ENCODE measurements at regions not wholly inside any gene's neighbourhood (a gene's known extent, or its start where the extent isn't known, plus 50 kb on each side); places are given as distances from the start of the nearest gene placed in this dataset.
"Not testable (repeated sequence)": the region's sequence is repeated elsewhere in the genome, so short reads cannot be mapped to it uniquely, and the experiment has no call there.

- intact Hi-C loops (cut with DNase I; ENCODE audit: low total_unique reads) = no loop called here
- no peak for TF ChIP-seq CTCF (IDR thresholded peaks at IDR 0.05)
- Histone ChIP-seq H3K9me3 (no peaks in the 10 kb centered on the region), H3K4me1 (peaks cover 0 to 27% (median 2%) of the 10 kb centered on the region in 4 donors), H3K4me3 (no peak overlapping the region), H3K36me3 (no peaks in the 10 kb centered on the region), H3K27me3 (no peaks in the 10 kb centered on the region), H3K27ac (no peak overlapping the region)
- DNase-seq = no peak
Measured at GRCh38 chr4:52202931-52203330, 151.8 kb downstream of the SPATA18 start.

- no peaks in the 10 kb centered on the region for H3K36me3 ChIP-seq
- intact Hi-C loops (cut with DNase I; ENCODE audit: low total_unique reads) = no loop called here
- no peak overlapping the region for H3K27ac ChIP-seq
- no peak overlapping the region for H3K4me3 ChIP-seq
- H3K9me3 ChIP-seq = no peaks in the 10 kb centered on the region
- peaks cover 0 to 27% (median 2%) of the 10 kb centered on the region in 4 donors for H3K4me1 ChIP-seq
- H3K27me3 ChIP-seq = no peaks in the 10 kb centered on the region
- no peak for TF ChIP-seq CTCF (IDR thresholded peaks at IDR 0.05)
- DNase-seq = no peak
Measured at GRCh38 chr4:52203351-52203750, 152.2 kb downstream of the SPATA18 start.

DNA sequence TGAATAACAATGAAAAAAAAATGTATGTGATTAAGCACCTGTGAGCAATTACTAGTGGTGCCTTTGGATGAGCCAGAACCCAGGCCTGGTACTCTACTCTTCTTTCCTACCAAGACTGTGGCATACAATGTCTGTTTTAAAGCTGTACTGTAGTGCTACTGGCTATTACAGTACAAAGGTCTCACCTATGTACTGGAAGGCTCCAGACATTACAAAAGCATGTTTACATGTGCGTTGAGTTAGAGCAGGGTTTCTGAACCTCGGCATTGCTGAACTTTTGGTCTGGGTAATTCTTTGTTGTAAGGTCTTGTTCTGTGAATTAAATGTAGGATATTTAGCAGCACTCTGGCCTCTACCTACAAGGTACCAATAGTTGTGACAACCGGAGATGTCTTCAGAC lies 153.8 kb downstream of the SPATA18 start:
- H3K27me3 ChIP-seq = no peaks in the 10 kb centered on the region
- TF ChIP-seq CTCF (IDR thresholded peaks at IDR 0.05) = no peak
- no peak overlapping the region for H3K27ac ChIP-seq
- H3K9me3 ChIP-seq = no peaks in the 10 kb centered on the region
- no peak overlapping the region for H3K4me3 ChIP-seq
- intact Hi-C loops (cut with DNase I; ENCODE audit: low total_unique reads) = no loop called here
- DNase-seq = no peak
- peaks cover 0 to 22% (median 2%) of the 10 kb centered on the region in 4 donors for H3K4me1 ChIP-seq
- H3K36me3 ChIP-seq = no peaks in the 10 kb centered on the region

DNA sequence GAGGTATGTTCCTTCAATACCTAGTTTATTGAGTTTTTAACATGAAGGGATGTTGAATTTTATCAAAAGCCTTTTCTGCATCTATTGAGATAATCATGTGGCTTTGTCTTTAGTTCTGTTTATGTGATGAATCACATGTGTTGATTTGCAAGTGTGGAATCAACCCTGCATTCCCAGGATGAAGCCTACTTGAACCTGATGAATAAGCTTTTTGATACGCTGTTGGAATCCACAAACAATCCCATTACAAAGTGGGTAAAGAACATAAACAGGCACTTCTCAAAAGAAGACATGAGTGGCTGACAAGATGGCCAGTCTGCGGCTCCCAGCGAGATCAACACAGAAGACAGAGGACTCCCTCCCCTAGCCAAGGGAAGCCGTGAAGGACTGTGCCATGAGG lies 156.0 kb downstream of the SPATA18 start:
- H3K36me3 ChIP-seq; H3K27ac ChIP-seq; intact Hi-C loops (cut with DNase I; ENCODE audit: low total_unique reads); H3K27me3 ChIP-seq; H3K4me3 ChIP-seq; H3K9me3 ChIP-seq; DNase-seq: not testable (repeated sequence)
- peaks cover 0 to 13% (median 0%) of the 10 kb centered on the region in 4 donors for H3K4me1 ChIP-seq

DNA sequence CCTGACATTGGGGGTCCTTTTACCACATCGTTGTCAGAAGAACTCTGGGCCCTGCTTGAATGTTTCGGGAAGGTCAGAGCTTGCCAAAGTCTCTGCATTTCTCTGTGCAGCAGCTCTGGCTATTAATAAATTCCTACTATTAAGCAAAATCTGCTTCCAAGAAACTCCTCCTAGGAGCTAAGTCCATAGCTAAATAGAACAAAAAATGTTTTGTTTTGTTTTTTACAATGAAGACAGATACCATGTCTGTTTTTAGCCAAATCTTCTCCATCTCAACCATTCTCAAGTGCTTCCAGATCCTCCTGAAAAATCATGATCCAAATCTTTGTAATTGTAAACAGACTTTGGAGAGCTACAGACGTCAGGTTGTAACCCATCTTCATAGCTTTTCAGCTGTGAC lies 161.6 kb downstream of the SPATA18 start:
- no peak for TF ChIP-seq CTCF (IDR thresholded peaks at IDR 0.05)
- Histone ChIP-seq H3K4me3 (no peak overlapping the region), H3K9me3 (no peaks in the 10 kb centered on the region), H3K27ac (no peak overlapping the region), H3K27me3 (no peaks in the 10 kb centered on the region), H3K36me3 (no peaks in the 10 kb centered on the region), H3K4me1 (no peaks in the 10 kb centered on the region)
- intact Hi-C loops (cut with DNase I; ENCODE audit: low total_unique reads) = no loop called here
- no peak for DNase-seq

DNA sequence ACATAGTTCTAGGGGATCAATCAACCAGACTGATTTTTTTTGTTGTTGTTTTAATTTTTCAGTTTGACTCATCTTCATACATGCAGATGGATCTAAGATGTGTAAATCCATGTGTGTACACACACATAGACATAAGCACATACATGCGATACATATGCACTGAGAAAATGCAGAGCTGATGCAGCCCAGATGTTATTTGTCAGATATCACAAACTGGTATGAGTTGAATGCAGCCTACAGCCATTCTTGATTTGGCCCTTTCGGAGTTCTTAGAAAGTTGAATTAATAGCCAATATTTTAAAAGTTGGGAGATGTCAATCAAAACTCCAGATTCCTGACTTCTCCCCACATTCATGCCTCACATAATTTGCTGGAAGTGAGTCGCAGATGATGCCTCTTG lies 180.4 kb downstream of the SPATA18 start:
- no peak overlapping the region for H3K4me3 ChIP-seq
- H3K4me1 ChIP-seq = peaks cover 0 to 7% (median 1%) of the 10 kb centered on the region in 4 donors
- DNase-seq = no peak
- no peaks in the 10 kb centered on the region for H3K27me3 ChIP-seq
- H3K9me3 ChIP-seq = no peaks in the 10 kb centered on the region
- no peaks in the 10 kb centered on the region for H3K36me3 ChIP-seq
- intact Hi-C loops (cut with DNase I; ENCODE audit: low total_unique reads) = no loop called here
- no peak for TF ChIP-seq CTCF (IDR thresholded peaks at IDR 0.05)
- H3K27ac ChIP-seq = no peak overlapping the region
